Cardiac fibroblast (primary cell): ENCODE measurements at regions not wholly inside any gene's neighbourhood (a gene's known extent, or its start where the extent isn't known, plus 50 kb on each side); places are given as distances from the start of the nearest gene placed in this dataset.

Experiments used
- DNase-seq, 2 donors: peaks; one replicate each; pipeline versions ENCODE4 v3.0.0 to v3.0.0-alpha.2; 2010; ENCODE audit warnings: low read depth in 2 of 2
- H3K4me3 ChIP-seq, 2 donors: replicated peaks in 1 of 2; 1 replicate in 1 of 2; 2 replicates in 1 of 2; pipeline ENCODE4 v1.5.1; 2011; ENCODE audit warnings: low read depth in 2 of 2, low read length in 2 of 2, mild to moderate bottlenecking in 2 of 2, moderate library complexity in 1 of 2
- CTCF ChIP-seq: IDR thresholded peaks from one replicate; pipeline ENCODE4 v1.5.1; 2011; ENCODE audit warnings: low read depth, mild to moderate bottlenecking, low read length, inconsistent platforms

- TF ChIP-seq CTCF, result no peak
- DNase-seq, result no peak
- H3K4me3 ChIP-seq, result no peak overlapping the region
Measured at GRCh38 chr2:239746559-239747246, 278.4 kb downstream of the NDUFA10 start.

DNA sequence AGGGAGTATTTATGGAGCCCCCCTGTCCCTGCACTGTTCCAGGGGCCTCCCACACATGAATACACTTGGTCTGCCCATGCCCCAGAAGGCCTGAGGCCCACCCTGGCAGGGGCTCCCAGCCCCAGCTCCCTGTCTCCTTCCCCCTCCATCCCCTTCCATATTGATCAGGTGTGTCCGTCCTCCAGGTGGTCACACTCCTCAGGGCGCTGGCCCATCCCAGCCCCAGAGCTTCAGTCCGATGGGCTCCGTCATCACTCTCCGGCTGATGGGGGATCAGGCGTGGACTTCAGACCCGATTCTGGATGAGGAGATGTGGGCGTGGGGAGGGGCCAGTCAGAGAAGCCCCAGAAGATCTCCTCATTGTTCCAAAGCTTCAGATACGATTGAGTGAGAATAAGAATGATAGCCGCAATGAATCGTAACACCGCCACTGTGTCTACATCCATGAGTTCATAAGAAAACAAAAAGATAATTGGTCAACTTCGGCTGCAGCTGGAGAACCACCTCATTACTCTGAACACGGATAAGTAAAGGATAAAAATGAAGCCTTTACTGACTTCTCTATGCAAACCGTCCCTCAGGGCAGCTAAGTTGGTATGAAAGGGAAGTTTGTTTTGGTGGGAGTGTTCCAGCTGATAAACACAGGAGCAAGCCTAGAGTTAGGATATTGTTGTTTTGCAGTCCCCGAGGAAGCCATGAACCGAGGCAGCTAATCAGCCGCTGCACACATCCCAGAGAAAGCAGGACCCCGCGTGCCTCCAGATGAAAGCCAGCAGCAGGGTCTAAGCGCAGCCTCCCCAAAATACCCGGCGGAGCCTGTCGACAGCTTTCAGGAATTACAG lies 279.5 kb downstream of the NDUFA10 start:
- DNase-seq, result no peak
- H3K4me3 ChIP-seq, result no peak overlapping the region
- TF ChIP-seq CTCF, result no peak

GRCh38 chr2:239744706-239745340 lies 280.3 kb downstream of the NDUFA10 start:
- no peak for TF ChIP-seq CTCF
- no peak overlapping the region for H3K4me3 ChIP-seq
- DNase-seq, result no peak

DNA sequence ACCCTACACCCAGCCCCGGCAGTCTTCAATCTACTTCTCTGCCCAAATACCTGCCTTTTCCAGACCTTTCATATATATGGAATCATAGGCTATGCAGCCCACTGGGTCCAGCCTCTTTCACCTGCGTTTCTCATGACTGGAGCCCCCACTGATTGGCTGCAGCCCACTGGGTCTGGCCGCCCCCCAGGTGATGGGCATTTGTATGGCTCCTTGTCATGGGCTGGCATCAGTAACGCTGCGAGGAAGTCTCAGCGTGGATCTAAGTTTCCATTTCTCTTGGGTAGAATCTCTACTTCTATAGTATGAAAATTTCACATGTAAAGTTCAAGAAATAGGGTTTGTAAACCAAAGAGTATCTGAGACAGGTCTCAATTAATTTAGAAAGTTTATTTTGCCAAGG lies 281.9 kb downstream of the NDUFA10 start:
- H3K4me3 ChIP-seq, result no peak overlapping the region

DNA sequence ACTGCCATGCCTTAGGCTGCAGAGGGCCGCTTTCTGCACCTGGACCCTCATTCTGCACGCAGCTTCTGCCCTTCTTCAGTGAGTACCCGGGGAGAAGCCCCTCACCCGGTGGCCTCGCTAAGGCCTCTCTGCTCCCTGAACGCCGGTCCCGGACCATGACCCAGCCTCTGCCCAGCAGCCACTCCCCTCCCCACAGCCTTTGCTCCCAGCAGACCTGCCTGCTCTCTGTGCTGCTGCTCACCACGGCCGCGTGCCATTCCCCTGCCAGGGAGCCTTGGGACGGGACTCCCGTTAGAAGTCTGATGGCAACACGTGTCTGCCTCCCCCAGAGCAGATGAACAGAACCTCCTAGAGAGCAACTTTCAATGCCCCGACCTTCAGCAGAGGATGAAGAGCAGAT lies 282.8 kb downstream of the NDUFA10 start:
- TF ChIP-seq CTCF, result no peak
- no peak for DNase-seq
- H3K4me3 ChIP-seq, result no peak overlapping the region

More for the DNA sequence above, 281.9 kb downstream of the NDUFA10 start:
- no peak for DNase-seq
- TF ChIP-seq CTCF, result no peak

GRCh38 chr2:239739206-239739605 lies 285.9 kb downstream of the NDUFA10 start:
- no peak for TF ChIP-seq CTCF
- no peak overlapping the region for H3K4me3 ChIP-seq
- DNase-seq, result no peak
